ENCODE measurements at regions not wholly inside any gene's neighbourhood (a gene's known extent, or its start where the extent isn't known, plus 50 kb on each side); places are given as distances from the start of the nearest gene placed in this dataset.

DNA sequence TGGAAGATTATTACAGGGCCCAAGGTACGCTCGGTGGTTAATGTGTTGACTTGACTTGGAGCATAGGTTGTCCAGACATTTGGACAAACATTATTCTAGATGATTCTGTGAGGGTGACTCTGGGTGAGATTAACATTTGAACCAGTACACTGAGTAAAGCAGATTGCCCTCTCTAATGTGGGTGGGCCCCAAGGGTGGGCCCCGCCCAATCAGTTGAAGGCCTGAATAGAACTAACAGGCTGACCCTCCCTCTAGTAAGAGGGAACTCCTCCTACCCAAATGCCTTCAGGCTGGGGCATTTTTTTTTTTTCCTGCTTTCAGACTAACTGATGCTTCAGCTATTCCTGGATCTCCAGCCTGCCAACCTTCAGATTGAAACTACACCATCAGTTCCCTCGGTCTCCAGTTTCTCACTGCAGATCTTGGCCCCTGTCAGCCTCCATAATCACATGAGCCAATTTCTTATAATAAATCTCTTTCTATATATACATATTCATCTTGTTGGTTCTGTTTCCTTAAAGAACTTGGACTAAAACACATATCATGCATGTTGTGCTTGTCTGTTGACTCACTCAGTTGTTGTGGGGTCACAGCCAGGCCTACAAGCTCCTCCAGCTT lies 338.1 kb upstream of the BRINP1 start:
- no peak for TF ChIP-seq EZH2phosphoT487 (IDR thresholded peaks at IDR 0.05; ENCODE audit: borderline replicate concordance, low read length)
- TF ChIP-seq, protein P1, sequence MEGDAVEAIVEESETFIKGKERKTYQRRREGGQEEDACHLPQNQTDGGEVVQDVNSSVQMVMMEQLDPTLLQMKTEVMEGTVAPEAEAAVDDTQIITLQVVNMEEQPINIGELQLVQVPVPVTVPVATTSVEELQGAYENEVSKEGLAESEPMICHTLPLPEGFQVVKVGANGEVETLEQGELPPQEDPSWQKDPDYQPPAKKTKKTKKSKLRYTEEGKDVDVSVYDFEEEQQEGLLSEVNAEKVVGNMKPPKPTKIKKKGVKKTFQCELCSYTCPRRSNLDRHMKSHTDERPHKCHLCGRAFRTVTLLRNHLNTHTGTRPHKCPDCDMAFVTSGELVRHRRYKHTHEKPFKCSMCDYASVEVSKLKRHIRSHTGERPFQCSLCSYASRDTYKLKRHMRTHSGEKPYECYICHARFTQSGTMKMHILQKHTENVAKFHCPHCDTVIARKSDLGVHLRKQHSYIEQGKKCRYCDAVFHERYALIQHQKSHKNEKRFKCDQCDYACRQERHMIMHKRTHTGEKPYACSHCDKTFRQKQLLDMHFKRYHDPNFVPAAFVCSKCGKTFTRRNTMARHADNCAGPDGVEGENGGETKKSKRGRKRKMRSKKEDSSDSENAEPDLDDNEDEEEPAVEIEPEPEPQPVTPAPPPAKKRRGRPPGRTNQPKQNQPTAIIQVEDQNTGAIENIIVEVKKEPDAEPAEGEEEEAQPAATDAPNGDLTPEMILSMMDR (IDR thresholded peaks at IDR 0.05; ENCODE audit: low read depth, low read length, poor library complexity, severe bottlenecking): no peak

All from DOHH2 (cell line).